GM12873 (cell line): ENCODE measurements at regions not wholly inside any gene's neighbourhood (a gene's known extent, or its start where the extent isn't known, plus 50 kb on each side); places are given as distances from the start of the nearest gene placed in this dataset.

Experiments
- CTCF ChIP-seq: IDR thresholded peaks from 2 replicates; pipeline ENCODE4 v1.5.1; 2012; ENCODE audit warnings: low read depth, mild to moderate bottlenecking, moderate library complexity, low read length, control low read depth; ENCODE audit not compliant: insufficient read depth; ENCODE audit errors: missing control alignments

DNA sequence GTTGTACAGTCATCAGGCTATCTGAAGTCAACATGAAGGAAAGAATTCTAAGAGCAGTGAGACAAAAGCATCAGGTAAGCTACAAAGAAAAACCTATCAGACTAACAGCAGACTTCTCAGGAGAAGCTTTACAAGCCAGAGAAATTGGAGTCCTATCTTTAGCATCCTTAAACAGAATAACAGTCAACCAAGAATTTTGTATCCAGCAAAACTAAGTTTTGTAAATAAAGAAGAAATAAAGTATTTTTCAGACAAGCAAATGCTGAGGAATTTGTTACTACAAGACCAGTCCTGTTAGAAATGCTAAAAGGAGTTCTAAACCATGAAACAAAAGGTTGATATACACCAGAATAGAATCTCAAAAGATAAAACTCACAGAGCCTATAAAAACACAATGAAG lies 501.2 kb downstream of the ZNF608 start:
- TF ChIP-seq CTCF = no peak

- TF ChIP-seq CTCF = no peak
Observed at GRCh38 chr5:124240732-124241131, 505.7 kb downstream of the ZNF608 start.

- TF ChIP-seq CTCF = no peak
Observed at GRCh38 chr5:124239572-124239971, 506.9 kb downstream of the ZNF608 start.

GRCh38 chr5:124238350-124238749 lies 508.1 kb downstream of the ZNF608 start:
- no peak for TF ChIP-seq CTCF

DNA sequence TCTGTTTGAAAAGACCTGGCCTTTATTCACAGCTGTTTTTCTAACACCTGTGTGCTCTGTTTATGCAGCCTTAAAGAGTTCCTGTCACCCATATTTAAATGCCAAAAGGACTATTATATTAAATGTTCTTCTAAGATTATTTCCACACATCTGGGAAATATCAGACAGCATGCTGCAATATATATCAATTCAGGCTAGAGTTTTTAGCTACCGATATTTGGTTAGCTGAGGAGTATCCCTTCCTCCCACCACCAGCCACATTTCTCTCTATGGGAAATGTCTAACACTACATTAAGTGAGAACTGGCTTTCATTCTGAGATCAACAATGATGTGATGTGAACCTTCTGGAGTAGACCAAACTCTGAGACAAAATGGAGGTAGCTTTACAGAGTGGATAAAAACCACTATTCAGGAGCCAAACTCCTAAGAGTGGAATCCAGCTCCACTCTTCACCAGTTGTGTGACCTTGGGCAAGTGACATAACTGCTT lies 509.2 kb downstream of the ZNF608 start:
- TF ChIP-seq CTCF = no peak

DNA sequence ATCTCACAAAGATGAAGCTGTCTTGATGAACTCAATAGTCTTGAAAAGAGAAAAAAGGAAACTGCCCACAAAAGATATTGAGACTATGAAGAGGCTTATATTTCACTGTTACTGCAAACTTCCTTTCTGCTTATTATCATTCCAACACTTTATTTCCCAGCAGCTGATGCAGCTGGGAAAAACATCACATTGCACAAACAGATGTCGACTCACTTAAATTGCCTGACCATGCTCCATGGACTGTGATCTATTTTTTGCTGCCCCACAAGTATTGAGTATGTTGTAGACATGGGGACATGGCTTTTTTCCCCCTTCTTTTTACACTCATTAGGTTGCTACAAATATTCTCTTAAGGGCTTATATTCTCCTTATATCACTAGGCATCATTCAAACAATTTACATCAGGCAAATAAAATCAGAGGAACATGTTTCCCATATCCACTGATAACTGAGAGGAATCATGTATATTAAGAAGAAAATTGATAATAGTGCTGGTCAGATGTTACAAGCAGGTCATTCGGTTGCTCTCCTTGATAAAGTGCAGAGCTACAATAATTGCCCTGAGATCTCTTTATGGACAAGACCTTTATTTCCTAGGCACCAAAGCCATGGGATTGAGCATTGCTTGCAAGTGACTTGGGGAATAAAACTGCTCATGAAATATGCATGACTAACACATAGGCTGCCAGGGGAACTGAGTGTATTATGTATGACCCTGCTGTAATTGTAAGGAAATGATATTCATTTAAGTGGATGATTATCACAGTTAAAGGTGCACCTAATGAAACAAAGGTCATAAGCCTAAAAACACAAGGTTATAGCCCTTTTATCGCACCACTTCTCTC lies 509.9 kb downstream of the ZNF608 start:
- TF ChIP-seq CTCF = no peak

DNA sequence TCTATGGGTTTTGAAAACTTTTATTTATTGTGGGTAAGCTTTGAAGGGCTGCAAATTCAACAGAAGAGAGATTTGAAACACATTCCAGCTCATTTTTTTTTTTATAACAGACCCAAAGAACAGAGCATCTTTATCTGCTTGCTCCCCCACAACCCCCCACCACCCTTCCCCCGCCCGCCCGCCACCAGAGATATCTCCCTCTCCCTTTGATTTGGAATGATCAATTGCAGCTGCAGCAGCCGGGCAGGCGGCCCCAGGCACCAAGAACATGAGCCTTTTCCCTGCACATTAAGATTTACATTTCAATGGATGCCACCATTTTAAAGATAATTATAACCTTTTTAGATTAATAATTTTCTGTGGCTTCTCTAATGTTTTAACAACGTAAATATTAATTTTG lies 510.9 kb downstream of the ZNF608 start:
- TF ChIP-seq CTCF = no peak
